K562 (cell line): ENCODE measurements at regions not wholly inside any gene's neighbourhood (a gene's known extent, or its start where the extent isn't known, plus 50 kb on each side); places are given as distances from the start of the nearest gene placed in this dataset.

Source experiments
- BMI1 ChIP-seq: fragments of 150-350 bp; IDR thresholded peaks from 2 replicates; pipeline ENCODE4 v1.6.1; 2014; ENCODE audit warnings: low read length
- ELF1 ChIP-seq: fragments of 200-800 bp; sonication (Bioruptor generic); IDR thresholded peaks from 2 replicates; pipeline ENCODE4 v1.6.1; 2016; ENCODE audit warnings: missing genetic modification characterization, missing compliant biosample characterization
- HDAC6 ChIP-seq: IDR thresholded peaks from 2 replicates; pipeline ENCODE4 v1.6.1; 2012; ENCODE audit warnings: low read depth, mild to moderate bottlenecking, control low read depth, inconsistent platforms, low read length, moderate library complexity
- MCM7 ChIP-seq, 2 experiments: fragments of 450-650 bp; IDR thresholded peaks; 2 replicates each; pipeline ENCODE4 v1.6.1; 2016 to 2018
- NFE2 ChIP-seq: IDR thresholded peaks from 2 replicates; pipeline ENCODE4 v1.6.1; 2014; ENCODE audit warnings: antibody characterized with exemption, low read depth
- THAP7 ChIP-seq: fragments of 250-450 bp; sonication (Bioruptor Pico); IDR thresholded peaks from 2 replicates; pipeline ENCODE4 v1.5.0; 2021
- ZBTB40 ChIP-seq, 2 experiments: fragments of 450-650 bp in 1 of 2; sonication (generic) in 1 of 2; formaldehyde crosslinking in 1 of 2; IDR thresholded peaks; 2 replicates each; pipeline versions ENCODE4 v1.7.1 to v1.9.0; 2016 to 2022; ENCODE audit warnings: inconsistent platforms in 1 of 2, mild to moderate bottlenecking in 1 of 2, missing genetic modification reagents in 1 of 2
- TF ChIP-seq, protein P1 (sequence below): IDR thresholded peaks from 2 replicates; pipeline ENCODE4 v1.6.1; 2011; ENCODE audit warnings: borderline replicate concordance, low read depth, mild to moderate bottlenecking, moderate library complexity, low read length; ENCODE audit not compliant: insufficient read depth, poor library complexity, severe bottlenecking
- TF ChIP-seq, protein P2 (sequence below): fragments of 450-650 bp; formaldehyde crosslinking; IDR thresholded peaks from 2 replicates; pipeline ENCODE4 v1.4.0; 2020; ENCODE audit warnings: mild to moderate bottlenecking, mixed read lengths
- TF ChIP-seq, protein P3 (sequence below): fragments of 250-450 bp; sonication (Bioruptor Pico); IDR thresholded peaks from 2 replicates; pipeline ENCODE4 v1.8.0; 2022; ENCODE audit warnings: inconsistent platforms

DNA sequence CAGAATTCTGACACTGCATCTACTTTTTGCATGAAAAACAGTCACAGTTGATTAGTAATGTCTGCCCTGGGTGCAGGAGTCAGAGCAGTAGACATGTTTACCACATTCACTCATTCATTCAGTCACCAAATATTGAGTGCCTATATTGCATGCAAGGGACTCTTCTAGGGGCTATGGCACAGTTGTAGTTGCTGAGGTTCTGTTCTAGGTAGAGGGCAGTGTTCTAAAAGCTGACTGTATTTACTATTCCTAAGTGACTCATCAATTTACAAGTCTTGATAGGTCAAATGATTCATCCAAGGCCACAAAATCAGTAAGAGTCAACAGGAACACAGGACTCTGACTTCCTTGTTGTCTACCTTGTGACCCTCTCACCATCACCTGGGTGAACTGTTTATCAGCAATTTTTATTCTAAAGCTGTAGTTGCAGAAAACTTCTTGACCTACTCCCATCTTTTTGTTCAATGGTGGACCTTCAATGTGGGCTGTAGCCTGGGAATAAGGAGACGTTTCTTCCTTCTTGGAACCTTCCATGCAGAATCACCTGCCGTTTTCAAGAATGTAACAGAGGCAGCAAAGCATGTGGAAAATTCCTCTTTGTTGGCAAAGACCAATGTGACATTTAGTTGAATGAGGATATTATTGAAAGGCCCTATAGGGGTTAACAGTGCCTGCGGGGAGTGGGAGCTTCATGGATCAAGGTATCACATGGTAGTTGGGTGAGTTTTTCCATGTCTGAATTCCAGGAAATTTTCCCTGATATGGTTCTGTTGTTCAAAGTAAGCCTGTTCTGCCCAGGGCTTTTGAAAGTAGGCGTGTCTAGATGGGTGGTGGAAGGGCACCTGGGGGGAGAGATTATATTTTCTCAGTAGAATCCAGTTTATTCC lies 223.2 kb downstream of the KTN1 start (continued):
- no peak for TF ChIP-seq ZBTB40 (IDR thresholded peaks at IDR 0.05)
- no peak for TF ChIP-seq ZBTB40 (CRISPR knock-in tag; IDR thresholded peaks at IDR 0.05)
- TF ChIP-seq BMI1 = no peak
- TF ChIP-seq, protein P1, sequence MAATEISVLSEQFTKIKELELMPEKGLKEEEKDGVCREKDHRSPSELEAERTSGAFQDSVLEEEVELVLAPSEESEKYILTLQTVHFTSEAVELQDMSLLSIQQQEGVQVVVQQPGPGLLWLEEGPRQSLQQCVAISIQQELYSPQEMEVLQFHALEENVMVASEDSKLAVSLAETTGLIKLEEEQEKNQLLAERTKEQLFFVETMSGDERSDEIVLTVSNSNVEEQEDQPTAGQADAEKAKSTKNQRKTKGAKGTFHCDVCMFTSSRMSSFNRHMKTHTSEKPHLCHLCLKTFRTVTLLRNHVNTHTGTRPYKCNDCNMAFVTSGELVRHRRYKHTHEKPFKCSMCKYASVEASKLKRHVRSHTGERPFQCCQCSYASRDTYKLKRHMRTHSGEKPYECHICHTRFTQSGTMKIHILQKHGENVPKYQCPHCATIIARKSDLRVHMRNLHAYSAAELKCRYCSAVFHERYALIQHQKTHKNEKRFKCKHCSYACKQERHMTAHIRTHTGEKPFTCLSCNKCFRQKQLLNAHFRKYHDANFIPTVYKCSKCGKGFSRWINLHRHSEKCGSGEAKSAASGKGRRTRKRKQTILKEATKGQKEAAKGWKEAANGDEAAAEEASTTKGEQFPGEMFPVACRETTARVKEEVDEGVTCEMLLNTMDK = no peak
- TF ChIP-seq, protein P2, sequence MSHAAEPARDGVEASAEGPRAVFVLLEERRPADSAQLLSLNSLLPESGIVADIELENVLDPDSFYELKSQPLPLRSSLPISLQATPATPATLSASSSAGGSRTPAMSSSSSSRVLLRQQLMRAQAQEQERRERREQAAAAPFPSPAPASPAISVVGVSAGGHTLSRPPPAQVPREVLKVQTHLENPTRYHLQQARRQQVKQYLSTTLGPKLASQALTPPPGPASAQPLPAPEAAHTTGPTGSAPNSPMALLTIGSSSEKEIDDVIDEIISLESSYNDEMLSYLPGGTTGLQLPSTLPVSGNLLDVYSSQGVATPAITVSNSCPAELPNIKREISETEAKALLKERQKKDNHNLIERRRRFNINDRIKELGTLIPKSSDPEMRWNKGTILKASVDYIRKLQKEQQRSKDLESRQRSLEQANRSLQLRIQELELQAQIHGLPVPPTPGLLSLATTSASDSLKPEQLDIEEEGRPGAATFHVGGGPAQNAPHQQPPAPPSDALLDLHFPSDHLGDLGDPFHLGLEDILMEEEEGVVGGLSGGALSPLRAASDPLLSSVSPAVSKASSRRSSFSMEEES (CRISPR knock-in tag) = no peak
- no peak for TF ChIP-seq THAP7
- no peak for TF ChIP-seq MCM7 (IDR thresholded peaks at IDR 0.05)
- TF ChIP-seq, protein P3, sequence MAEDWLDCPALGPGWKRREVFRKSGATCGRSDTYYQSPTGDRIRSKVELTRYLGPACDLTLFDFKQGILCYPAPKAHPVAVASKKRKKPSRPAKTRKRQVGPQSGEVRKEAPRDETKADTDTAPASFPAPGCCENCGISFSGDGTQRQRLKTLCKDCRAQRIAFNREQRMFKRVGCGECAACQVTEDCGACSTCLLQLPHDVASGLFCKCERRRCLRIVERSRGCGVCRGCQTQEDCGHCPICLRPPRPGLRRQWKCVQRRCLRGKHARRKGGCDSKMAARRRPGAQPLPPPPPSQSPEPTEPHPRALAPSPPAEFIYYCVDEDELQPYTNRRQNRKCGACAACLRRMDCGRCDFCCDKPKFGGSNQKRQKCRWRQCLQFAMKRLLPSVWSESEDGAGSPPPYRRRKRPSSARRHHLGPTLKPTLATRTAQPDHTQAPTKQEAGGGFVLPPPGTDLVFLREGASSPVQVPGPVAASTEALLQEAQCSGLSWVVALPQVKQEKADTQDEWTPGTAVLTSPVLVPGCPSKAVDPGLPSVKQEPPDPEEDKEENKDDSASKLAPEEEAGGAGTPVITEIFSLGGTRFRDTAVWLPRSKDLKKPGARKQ = no peak
- peak; percentile 87 for TF ChIP-seq NFE2
- TF ChIP-seq HDAC6 = no peak
- TF ChIP-seq ELF1 (tag) = 0 out of 2 replicates have a peak, but pooled peaks have one; percentile 18
